Loucy (cell line): ENCODE measurements at regions not wholly inside any gene's neighbourhood (a gene's known extent, or its start where the extent isn't known, plus 50 kb on each side); places are given as distances from the start of the nearest gene placed in this dataset.

Experiments
- H2AFZ ChIP-seq: fragments of 200-600 bp; sonication (generic); 2 replicates; pipeline ENCODE4 v1.6.0; 2016; ENCODE audit warnings: antibody characterized with exemption, mild to moderate bottlenecking, low read length, moderate library complexity
- H3F3A ChIP-seq: fragments of 200-600 bp; 2 replicates; pipeline ENCODE4 v1.6.0; 2016; ENCODE audit warnings: antibody characterized with exemption, low read depth, mild to moderate bottlenecking
- H3K27me3 ChIP-seq: fragments of 200-600 bp; sonication (generic); 2 replicates; pipeline ENCODE4 v1.6.1; 2014; ENCODE audit warnings: low read length, mild to moderate bottlenecking; ENCODE audit not compliant: insufficient read depth, poor library complexity, severe bottlenecking
- H3K36me3 ChIP-seq: fragments of 200-600 bp; sonication (generic); 2 replicates; pipeline ENCODE4 v1.6.1; 2016; ENCODE audit warnings: low read length; ENCODE audit not compliant: insufficient read depth
- H3K4me1 ChIP-seq: fragments of 200-600 bp; sonication (generic); 2 replicates; pipeline ENCODE4 v1.5.1; 2014; ENCODE audit warnings: low read length, mild to moderate bottlenecking; ENCODE audit not compliant: insufficient read depth, poor library complexity, severe bottlenecking
- H3K4me2 ChIP-seq: fragments of 200-600 bp; sonication (generic); 2 replicates; pipeline ENCODE4 v1.6.0; 2014; ENCODE audit warnings: antibody characterized with exemption, low read length, low read depth, mild to moderate bottlenecking; ENCODE audit not compliant: poor library complexity, severe bottlenecking
- H3K4me3 ChIP-seq: fragments of 200-600 bp; sonication (generic); 2 replicates; pipeline ENCODE4 v1.5.1; 2014; ENCODE audit warnings: low read length, mild to moderate bottlenecking, mixed read lengths; ENCODE audit not compliant: poor library complexity, severe bottlenecking
- H3K79me2 ChIP-seq: fragments of 200-600 bp; sonication (generic); 2 replicates; pipeline ENCODE4 v1.6.1; 2014; ENCODE audit warnings: low read length; ENCODE audit not compliant: insufficient read depth
- H3K9ac ChIP-seq: fragments of 200-600 bp; sonication (generic); 2 replicates; pipeline ENCODE4 v1.6.0; 2014; ENCODE audit warnings: mild to moderate bottlenecking, low read depth, low read length, moderate library complexity; ENCODE audit not compliant: poor library complexity, severe bottlenecking
- H3K9me2 ChIP-seq: fragments of 200-600 bp; sonication (generic); replicated peaks from 2 replicates; pipeline ENCODE4 v1.6.1; 2016; ENCODE audit warnings: low read depth, low read length, mixed read lengths
- H3K9me3 ChIP-seq: fragments of 200-600 bp; sonication (generic); 2 replicates; pipeline ENCODE4 v1.6.1; 2014; ENCODE audit warnings: mild to moderate bottlenecking, antibody characterized with exemption, low read length, low read depth; ENCODE audit not compliant: insufficient read depth
- H4K20me1 ChIP-seq: fragments of 200-600 bp; sonication (generic); 2 replicates; pipeline ENCODE4 v1.6.0; 2014; ENCODE audit warnings: antibody characterized with exemption, low read length, mild to moderate bottlenecking; ENCODE audit not compliant: insufficient read depth, poor library complexity, severe bottlenecking
- EZH2phosphoT487 ChIP-seq: fragments of 200-600 bp; IDR thresholded peaks from 2 replicates; pipeline ENCODE4 v1.6.1; 2018; ENCODE audit warnings: antibody characterized with exemption, mild to moderate bottlenecking, moderate library complexity, borderline replicate concordance
- TF ChIP-seq, protein P1 (sequence below): fragments of 200-600 bp; sonication (generic); conservative IDR thresholded peaks from 2 replicates; pipeline ENCODE4 v1.5.1; 2014; ENCODE audit warnings: mild to moderate bottlenecking, antibody characterized with exemption, low read length

DNA sequence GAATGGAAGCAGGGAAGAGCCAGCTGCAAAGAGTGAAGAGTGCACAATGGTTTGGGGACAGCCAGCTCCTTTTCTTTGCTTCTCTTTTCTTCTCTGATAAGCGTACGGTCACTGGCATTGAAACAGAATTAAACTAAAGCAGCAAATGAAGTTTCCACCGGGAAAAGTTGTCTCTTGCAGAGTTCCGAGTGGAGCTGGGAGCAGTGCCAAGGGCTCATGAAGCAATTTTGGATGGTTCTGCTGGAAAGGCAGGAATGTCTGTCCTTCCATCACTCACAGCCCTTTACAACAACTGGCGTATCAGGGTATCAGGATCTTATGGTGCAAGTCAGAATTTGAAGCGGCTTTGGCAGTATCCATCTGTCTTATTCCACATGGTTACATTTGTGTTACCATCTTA, 1042.9 kb downstream of the NTRK3 start:
- no peak overlapping the region for H2AFZ ChIP-seq

GRCh38 chr15:87212041-87212440, 1044.5 kb downstream of the NTRK3 start:
- Histone ChIP-seq H3K27me3 (no peaks in the 10 kb centered on the region), H4K20me1 (no peaks in the 10 kb centered on the region), H3K9me2 (no peaks in the 10 kb centered on the region), H3K4me1 (no peaks in the 10 kb centered on the region), H3F3A (no peaks in the 10 kb centered on the region), H2AFZ (no peak overlapping the region), H3K9me3 (no peaks in the 10 kb centered on the region), H3K36me3 (no peaks in the 10 kb centered on the region), H3K4me2 (no peak overlapping the region), H3K79me2 (no peaks in the 10 kb centered on the region), H3K4me3 (no peak overlapping the region), H3K9ac (no peak overlapping the region)
- TF ChIP-seq, protein P1, sequence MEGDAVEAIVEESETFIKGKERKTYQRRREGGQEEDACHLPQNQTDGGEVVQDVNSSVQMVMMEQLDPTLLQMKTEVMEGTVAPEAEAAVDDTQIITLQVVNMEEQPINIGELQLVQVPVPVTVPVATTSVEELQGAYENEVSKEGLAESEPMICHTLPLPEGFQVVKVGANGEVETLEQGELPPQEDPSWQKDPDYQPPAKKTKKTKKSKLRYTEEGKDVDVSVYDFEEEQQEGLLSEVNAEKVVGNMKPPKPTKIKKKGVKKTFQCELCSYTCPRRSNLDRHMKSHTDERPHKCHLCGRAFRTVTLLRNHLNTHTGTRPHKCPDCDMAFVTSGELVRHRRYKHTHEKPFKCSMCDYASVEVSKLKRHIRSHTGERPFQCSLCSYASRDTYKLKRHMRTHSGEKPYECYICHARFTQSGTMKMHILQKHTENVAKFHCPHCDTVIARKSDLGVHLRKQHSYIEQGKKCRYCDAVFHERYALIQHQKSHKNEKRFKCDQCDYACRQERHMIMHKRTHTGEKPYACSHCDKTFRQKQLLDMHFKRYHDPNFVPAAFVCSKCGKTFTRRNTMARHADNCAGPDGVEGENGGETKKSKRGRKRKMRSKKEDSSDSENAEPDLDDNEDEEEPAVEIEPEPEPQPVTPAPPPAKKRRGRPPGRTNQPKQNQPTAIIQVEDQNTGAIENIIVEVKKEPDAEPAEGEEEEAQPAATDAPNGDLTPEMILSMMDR, result no peak
- no peak for TF ChIP-seq EZH2phosphoT487

More for the DNA sequence above, 1042.9 kb downstream of the NTRK3 start:
- TF ChIP-seq, protein P1, result no peak
- TF ChIP-seq EZH2phosphoT487, result no peak
- Histone ChIP-seq H3K36me3 (no peaks in the 10 kb centered on the region), H3K9ac (no peak overlapping the region), H3K4me3 (no peak overlapping the region), H3K9me2 (no peaks in the 10 kb centered on the region), H3K4me1 (no peaks in the 10 kb centered on the region), H3F3A (no peaks in the 10 kb centered on the region), H3K4me2 (no peak overlapping the region), H4K20me1 (no peaks in the 10 kb centered on the region), H3K9me3 (no peaks in the 10 kb centered on the region), H3K27me3 (no peaks in the 10 kb centered on the region), H3K79me2 (no peaks in the 10 kb centered on the region)

- no peaks in the 10 kb centered on the region for H3K9me3 ChIP-seq
Measured at GRCh38 chr15:87211547-87211946, 1045.0 kb downstream of the NTRK3 start.

More at GRCh38 chr15:87211547-87211946, 1045.0 kb downstream of the NTRK3 start:
- no peaks in the 10 kb centered on the region for H3K9me2 ChIP-seq
- no peaks in the 10 kb centered on the region for H3K79me2 ChIP-seq
- H2AFZ ChIP-seq, result no peak overlapping the region
- TF ChIP-seq, protein P1, result no peak
- no peak for TF ChIP-seq EZH2phosphoT487
- H3K27me3 ChIP-seq, result no peaks in the 10 kb centered on the region
- H3K9ac ChIP-seq, result no peak overlapping the region
- no peak overlapping the region for H3K4me2 ChIP-seq
- H3K4me1 ChIP-seq, result no peaks in the 10 kb centered on the region
- no peaks in the 10 kb centered on the region for H3K36me3 ChIP-seq
- H3F3A ChIP-seq, result no peaks in the 10 kb centered on the region
- H4K20me1 ChIP-seq, result no peaks in the 10 kb centered on the region
- H3K4me3 ChIP-seq, result no peak overlapping the region
